Activated CD4-positive, alpha-beta memory T cell treated with anti-CD3 and anti-CD28 coated beads, Interleukin-2, amount 10 ng/mL, durations not matched to agents 7 days and 5 days (primary cell): ENCODE measurements at regions not wholly inside any gene's neighbourhood (a gene's known extent, or its start where the extent isn't known, plus 50 kb on each side); places are given as distances from the start of the nearest gene placed in this dataset.
"Not testable (repeated sequence)": the region's sequence is repeated elsewhere in the genome, so short reads cannot be mapped to it uniquely, and the experiment has no call there.

Experiments
- CTCF ChIA-PET: fragments of 350-600 bp; sonication (Branson Sonifier 250); formaldehyde crosslinking; loops from one replicate; lab custom pipeline; 2021; ENCODE audit warnings: antibody characterized with exemption, inconsistent platforms; lab: Charles Lee
- POLR2A ChIA-PET: fragments of 350-600 bp; sonication (Branson Sonifier 250); formaldehyde crosslinking; loops from one replicate; lab custom pipeline; 2021; ENCODE audit warnings: antibody characterized with exemption; lab: Charles Lee
- DNase-seq: peaks from one replicate; pipeline ENCODE4 v3.0.0-alpha.2; 2020
- H3K27ac Mint-ChIP-seq: one replicate; pipeline ENCODE4 v1.8.0; 2021; ENCODE audit warnings: mild to moderate bottlenecking, mixed read lengths
- H3K27me3 Mint-ChIP-seq: one replicate; pipeline ENCODE4 v1.8.0; 2021; ENCODE audit warnings: mixed read lengths
- H3K36me3 Mint-ChIP-seq: one replicate; pipeline ENCODE4 v1.8.0; 2021; ENCODE audit warnings: low read depth, mixed read lengths
- H3K4me1 Mint-ChIP-seq: one replicate; pipeline ENCODE4 v1.8.0; 2021; ENCODE audit warnings: mixed read lengths
- H3K4me3 Mint-ChIP-seq: one replicate; pipeline ENCODE4 v1.8.0; 2021; ENCODE audit warnings: mild to moderate bottlenecking, mixed read lengths
- H3K9me3 Mint-ChIP-seq: one replicate; pipeline ENCODE4 v1.8.0; 2021; ENCODE audit warnings: mixed read lengths

DNA sequence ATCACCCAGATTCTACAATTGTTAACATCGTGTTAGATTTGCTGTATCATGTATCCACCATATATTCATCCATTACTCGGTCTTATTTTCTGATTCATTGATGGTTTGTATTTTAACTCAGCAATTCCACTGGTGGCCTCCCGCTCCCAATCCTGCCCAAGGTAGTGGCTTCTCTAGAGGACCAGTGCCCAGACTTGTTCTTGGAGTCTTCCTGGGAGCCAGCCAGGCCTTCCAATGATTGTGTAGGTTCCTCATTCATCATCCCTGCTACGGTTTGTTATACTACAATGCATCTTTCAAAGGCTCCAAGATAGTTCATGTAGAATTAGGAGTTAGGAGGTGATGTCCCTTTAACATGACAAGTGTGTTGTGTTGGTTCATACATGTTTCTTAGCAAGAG is 451.1 kb downstream of the SETD4 start:
- CTCF ChIA-PET, result no interaction called here
- H3K4me1 Mint-ChIP-seq, result peaks cover 2% of the 10 kb centered on the region
- POLR2A ChIA-PET, result no interaction called here
- no peak overlapping the region for H3K27ac Mint-ChIP-seq
- no peaks in the 10 kb centered on the region for H3K9me3 Mint-ChIP-seq
- no peaks in the 10 kb centered on the region for H3K36me3 Mint-ChIP-seq
- peaks cover 18% of the 10 kb centered on the region for H3K27me3 Mint-ChIP-seq
- no peak for DNase-seq
- no peak overlapping the region for H3K4me3 Mint-ChIP-seq

GRCh38 chr21:35607406-35607805 is 452.9 kb downstream of the SETD4 start:
- Mint-ChIP-seq H3K4me3 (no peak overlapping the region), H3K36me3 (no peaks in the 10 kb centered on the region), H3K27me3 (peaks cover 18% of the 10 kb centered on the region), H3K4me1 (peaks cover 2% of the 10 kb centered on the region), H3K27ac (no peak overlapping the region), H3K9me3 (no peaks in the 10 kb centered on the region)
- ChIA-PET CTCF (no interaction called here), POLR2A (no interaction called here)
- DNase-seq, result no peak

DNA sequence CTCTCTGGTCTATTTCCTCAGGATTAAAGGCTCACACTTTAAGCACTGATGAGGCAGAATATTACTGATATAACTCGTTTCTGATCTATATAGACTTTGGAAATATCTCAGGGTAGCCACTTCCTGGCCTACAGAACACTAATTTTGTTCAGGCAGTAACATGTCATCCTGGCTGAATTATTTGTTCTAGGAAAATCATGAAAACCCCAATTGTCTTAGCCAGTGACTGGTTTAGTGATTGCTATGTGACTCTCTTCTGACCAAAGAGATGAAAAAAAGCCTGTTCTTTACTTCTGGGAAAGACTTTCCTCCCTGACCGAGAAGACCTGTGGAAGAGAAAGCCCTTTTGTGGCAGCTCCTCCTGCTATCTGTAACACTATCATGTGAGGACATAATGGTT is 453.7 kb downstream of the SETD4 start:
- Mint-ChIP-seq H3K4me3 (no peak overlapping the region), H3K27ac (no peak overlapping the region), H3K27me3 (peaks cover 14% of the 10 kb centered on the region), H3K4me1 (peaks cover 2% of the 10 kb centered on the region), H3K9me3 (no peaks in the 10 kb centered on the region), H3K36me3 (no peaks in the 10 kb centered on the region)
- ChIA-PET CTCF (no interaction called here), POLR2A (no interaction called here)
- DNase-seq, result no peak

DNA sequence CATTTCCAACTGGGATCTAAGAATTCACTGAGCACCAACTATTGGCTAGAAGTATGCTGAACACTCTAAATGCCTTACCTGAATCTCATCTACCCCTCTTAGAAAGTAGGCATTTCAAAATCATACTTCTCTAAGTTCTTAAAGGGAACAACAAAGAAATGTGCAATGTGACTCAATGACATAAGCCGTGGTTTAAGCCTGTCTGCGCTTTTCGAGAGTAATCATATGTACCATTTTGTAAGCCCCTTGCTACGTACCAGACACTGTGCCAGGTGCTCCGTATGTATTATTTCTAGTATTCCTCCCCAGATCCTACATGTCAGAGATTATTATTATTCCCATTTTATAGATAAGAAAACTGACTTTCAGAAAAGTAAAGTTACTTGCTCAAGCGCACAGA is 454.2 kb downstream of the SETD4 start:
- CTCF ChIA-PET, result no interaction called here
- no peaks in the 10 kb centered on the region for H3K9me3 Mint-ChIP-seq
- no peaks in the 10 kb centered on the region for H3K36me3 Mint-ChIP-seq
- peaks cover 2% of the 10 kb centered on the region for H3K4me1 Mint-ChIP-seq
- H3K27ac Mint-ChIP-seq, result no peak overlapping the region
- POLR2A ChIA-PET, result no interaction called here
- no peak for DNase-seq
- H3K4me3 Mint-ChIP-seq, result no peak overlapping the region
- peaks cover 13% of the 10 kb centered on the region for H3K27me3 Mint-ChIP-seq

- DNase-seq, result no peak
- CTCF ChIA-PET, result no interaction called here
- Mint-ChIP-seq H3K27me3 (peaks cover 9% of the 10 kb centered on the region), H3K9me3 (no peaks in the 10 kb centered on the region), H3K36me3 (no peaks in the 10 kb centered on the region), H3K4me1 (peaks cover 2% of the 10 kb centered on the region), H3K4me3 (no peak overlapping the region), H3K27ac (no peak overlapping the region)
- POLR2A ChIA-PET, result no interaction called here
Measured at GRCh38 chr21:35603494-35603893, 456.8 kb downstream of the SETD4 start.

GRCh38 chr21:35602811-35603362 is 457.4 kb downstream of the SETD4 start:
- DNase-seq, result no peak
- ChIA-PET CTCF (no interaction called here), POLR2A (no interaction called here)
- peaks cover 2% of the 10 kb centered on the region for H3K4me1 Mint-ChIP-seq
- no peaks in the 10 kb centered on the region for H3K36me3 Mint-ChIP-seq
- H3K9me3 Mint-ChIP-seq, result no peaks in the 10 kb centered on the region
- no peak overlapping the region for H3K4me3 Mint-ChIP-seq
- H3K27ac Mint-ChIP-seq, result no peak overlapping the region
- peaks cover 9% of the 10 kb centered on the region for H3K27me3 Mint-ChIP-seq

DNA sequence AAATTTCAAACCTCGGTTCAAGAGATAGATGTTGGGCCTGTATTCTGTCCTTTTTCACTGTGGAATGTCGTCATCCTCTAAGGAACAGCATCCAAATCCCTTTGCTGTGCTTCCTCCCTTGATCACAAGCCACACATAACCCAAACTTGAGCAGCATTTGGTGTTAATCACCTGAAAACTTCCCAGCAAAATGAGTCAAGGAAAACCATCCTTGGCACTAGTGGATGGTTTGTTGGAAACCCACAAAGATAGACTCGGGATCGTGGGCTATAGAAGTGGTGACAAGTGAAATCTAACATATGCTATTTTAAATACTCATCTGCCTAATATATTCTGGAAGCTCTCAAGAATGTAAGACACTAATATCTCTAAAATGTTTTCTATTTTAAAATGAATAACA is 459.1 kb downstream of the SETD4 start:
- Mint-ChIP-seq H3K36me3 (no peaks in the 10 kb centered on the region), H3K4me1 (no peaks in the 10 kb centered on the region), H3K27me3 (peaks cover 14% of the 10 kb centered on the region), H3K9me3 (no peaks in the 10 kb centered on the region), H3K27ac (no peak overlapping the region), H3K4me3 (no peak overlapping the region)
- CTCF ChIA-PET, result no interaction called here
- DNase-seq, result no peak
- POLR2A ChIA-PET, result no interaction called here

DNA sequence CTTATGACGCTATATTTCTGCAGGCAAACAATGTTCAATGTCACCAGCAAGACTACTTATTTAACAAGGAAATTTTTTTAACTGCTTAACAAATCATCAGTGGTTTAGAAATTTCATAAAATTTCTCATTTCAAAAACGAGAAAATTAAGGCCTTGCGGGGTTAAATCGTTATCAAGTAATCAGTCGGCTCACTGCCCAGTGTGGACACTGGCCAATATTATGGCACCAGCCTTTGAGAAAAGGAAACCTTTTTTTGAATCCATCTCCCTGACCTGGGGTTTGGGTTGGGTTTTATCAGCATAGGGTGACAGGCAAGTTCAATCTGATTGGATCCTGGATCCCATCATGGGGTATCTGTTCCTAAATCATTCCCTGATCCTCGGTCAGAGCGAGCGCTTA is 461.2 kb downstream of the SETD4 start:
- no peak overlapping the region for H3K27ac Mint-ChIP-seq
- DNase-seq, result no peak
- no peaks in the 10 kb centered on the region for H3K4me1 Mint-ChIP-seq
- H3K4me3 Mint-ChIP-seq, result no peak overlapping the region
- no peaks in the 10 kb centered on the region for H3K9me3 Mint-ChIP-seq
- no peaks in the 10 kb centered on the region for H3K36me3 Mint-ChIP-seq
- ChIA-PET POLR2A (no interaction called here), CTCF (no interaction called here)
- peaks cover 17% of the 10 kb centered on the region for H3K27me3 Mint-ChIP-seq

DNA sequence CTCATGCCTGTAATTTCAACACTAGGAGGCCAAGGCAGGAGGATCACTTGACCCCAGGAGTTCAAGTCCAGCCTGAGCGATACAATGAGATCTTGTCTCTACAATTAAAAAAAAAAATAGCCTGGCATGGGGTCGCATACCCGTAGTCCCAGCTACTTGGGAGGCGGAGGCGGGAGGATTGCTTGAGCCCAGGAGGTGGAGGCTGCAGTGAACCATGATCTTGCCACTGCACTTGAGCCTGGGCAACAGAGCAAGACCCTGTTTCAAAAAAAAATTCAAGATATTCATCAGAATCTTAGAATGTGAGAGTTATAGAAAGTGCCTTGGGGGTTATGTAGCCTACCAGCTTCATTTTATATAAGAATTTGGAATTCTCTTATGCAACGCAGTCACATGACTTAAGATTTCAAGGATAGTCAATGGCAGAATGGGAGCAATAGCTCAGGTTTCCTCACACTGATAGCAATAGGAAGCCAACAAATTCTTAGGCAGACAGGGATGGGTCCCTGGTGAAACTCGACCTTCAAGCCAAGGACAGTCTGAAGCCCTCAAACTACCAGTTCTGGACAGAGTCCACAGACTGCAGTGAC is 462.5 kb downstream of the SETD4 start:
- no peaks in the 10 kb centered on the region for H3K9me3 Mint-ChIP-seq
- no peak overlapping the region for H3K27ac Mint-ChIP-seq
- peaks cover 17% of the 10 kb centered on the region for H3K27me3 Mint-ChIP-seq
- H3K36me3 Mint-ChIP-seq, result no peaks in the 10 kb centered on the region
- DNase-seq, result no peak
- H3K4me1 Mint-ChIP-seq, result no peaks in the 10 kb centered on the region
- ChIA-PET POLR2A (no interaction called here), CTCF (no interaction called here)
- no peak overlapping the region for H3K4me3 Mint-ChIP-seq

GRCh38 chr21:35594905-35595304 is 465.4 kb downstream of the SETD4 start:
- Mint-ChIP-seq H3K4me1 (no peaks in the 10 kb centered on the region), H3K27ac (no peak overlapping the region), H3K27me3 (peaks cover 24% of the 10 kb centered on the region), H3K9me3 (no peaks in the 10 kb centered on the region), H3K4me3 (no peak overlapping the region), H3K36me3 (no peaks in the 10 kb centered on the region)
- ChIA-PET CTCF (no interaction called here), POLR2A (no interaction called here)
- DNase-seq, result no peak

- no peak for DNase-seq
- POLR2A ChIA-PET, result no interaction called here
- no peak overlapping the region for H3K27ac Mint-ChIP-seq
- H3K4me3 Mint-ChIP-seq, result no peak overlapping the region
- no peaks in the 10 kb centered on the region for H3K36me3 Mint-ChIP-seq
- H3K9me3 Mint-ChIP-seq, result no peaks in the 10 kb centered on the region
- no peaks in the 10 kb centered on the region for H3K4me1 Mint-ChIP-seq
- peaks cover 23% of the 10 kb centered on the region for H3K27me3 Mint-ChIP-seq
- CTCF ChIA-PET, result interaction anchor here (1.5 kb wide), 1 partner anchor 1245 kb away, joined by 5 read pairs; no protein-coding TSS in a partner anchor
Measured at GRCh38 chr21:35593000-35593502, 467.3 kb downstream of the SETD4 start.

DNA sequence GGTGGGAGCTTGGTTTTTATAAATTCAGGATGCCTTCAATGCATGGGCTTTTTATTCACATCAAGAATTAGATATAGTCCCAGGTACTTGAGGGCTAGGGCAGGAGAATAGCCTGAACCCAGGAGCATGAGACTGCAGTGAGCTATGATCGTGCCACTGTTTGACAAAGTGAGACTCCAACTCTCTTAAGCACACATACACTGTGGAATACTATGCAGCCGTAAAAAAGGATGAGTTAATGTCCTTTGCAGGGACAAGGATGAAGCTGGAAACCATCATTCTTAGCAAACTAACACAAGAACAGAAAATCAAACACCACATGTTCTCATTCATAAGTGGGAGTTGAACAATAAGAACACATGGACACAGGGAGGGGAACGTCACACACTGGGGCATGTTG is 470.0 kb downstream of the SETD4 start:
- H3K36me3 Mint-ChIP-seq, CTCF ChIA-PET, H3K4me1 Mint-ChIP-seq, H3K9me3 Mint-ChIP-seq, H3K4me3 Mint-ChIP-seq, DNase-seq, POLR2A ChIA-PET, H3K27ac Mint-ChIP-seq: not testable (repeated sequence)
- peaks cover 27% of the 10 kb centered on the region for H3K27me3 Mint-ChIP-seq

DNA sequence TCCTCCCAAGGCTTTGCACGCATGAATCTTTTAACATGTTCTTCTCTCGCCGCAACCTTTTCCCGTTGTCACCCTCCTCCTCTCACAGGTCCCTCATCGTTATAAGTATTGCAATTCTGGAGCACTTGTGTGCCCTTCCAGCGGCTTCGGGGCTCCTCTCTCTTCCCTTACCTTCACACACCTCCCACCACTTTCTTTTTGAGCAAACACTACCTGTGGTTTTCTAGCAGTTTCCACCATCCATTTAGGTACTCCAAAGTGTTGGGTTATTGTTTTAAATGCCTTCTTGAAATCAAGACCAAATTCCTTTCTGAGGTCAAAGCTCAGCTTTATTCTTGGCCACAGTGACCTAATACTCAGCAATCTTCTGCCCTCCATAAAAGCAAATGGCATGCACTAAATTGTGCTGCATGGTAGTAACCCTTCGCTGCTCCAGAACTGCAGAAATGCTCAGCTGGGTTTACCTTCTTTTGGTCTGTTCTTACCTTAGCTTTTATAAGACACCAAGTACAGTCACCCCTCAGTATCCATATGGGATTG is 472.4 kb downstream of the SETD4 start:
- no peak for DNase-seq
- Mint-ChIP-seq H3K36me3 (no peaks in the 10 kb centered on the region), H3K9me3 (no peaks in the 10 kb centered on the region), H3K4me3 (no peak overlapping the region), H3K27me3 (peaks cover 27% of the 10 kb centered on the region), H3K4me1 (peaks cover 2% of the 10 kb centered on the region), H3K27ac (no peak overlapping the region)
- POLR2A ChIA-PET, result no interaction called here
- CTCF ChIA-PET, result no interaction called here

- CTCF ChIA-PET, result no interaction called here
- Mint-ChIP-seq H3K4me3 (no peak overlapping the region), H3K9me3 (no peaks in the 10 kb centered on the region), H3K27me3 (peaks cover 26% of the 10 kb centered on the region), H3K36me3 (no peaks in the 10 kb centered on the region), H3K27ac (no peak overlapping the region), H3K4me1 (peaks cover 2% of the 10 kb centered on the region)
- POLR2A ChIA-PET, result no interaction called here
- DNase-seq, result no peak
Measured at GRCh38 chr21:35586305-35586704, 474.0 kb downstream of the SETD4 start.
